Right lobe of liver (tissue), 6 donors: ENCODE measurements at regions not wholly inside any gene's neighbourhood (a gene's known extent, or its start where the extent isn't known, plus 50 kb on each side); places are given as distances from the start of the nearest gene placed in this dataset.
"Not testable (repeated sequence)": the region's sequence is repeated elsewhere in the genome, so short reads cannot be mapped to it uniquely, and the experiment has no call there.

Experiments used
- ATAC-seq, 4 donors: fragments of 200-7000 bp; cut with Tn5 transposase; one replicate each; pipeline ENCODE4 v1.9.1; 2020; ENCODE audit warnings: mild to moderate bottlenecking in 4 of 4, moderate library complexity in 4 of 4
- DNase-seq, 3 donors: peaks; one replicate each; pipeline ENCODE4 v3.0.0-alpha.2; 2020
- H3K27ac ChIP-seq, 3 donors: fragments of 200-600 bp; one replicate each; pipeline ENCODE4 v1.8.0; 2022
- H3K27me3 ChIP-seq, 2 donors: fragments of 200-600 bp; one replicate each; pipeline ENCODE4 v1.8.0; 2022
- H3K36me3 ChIP-seq, 4 donors: fragments of 200-600 bp; sonication (generic) in 1 of 4; one replicate each; pipeline versions ENCODE4 v1.5.1 to v1.8.0; 2017 to 2022; ENCODE audit warnings: control low read depth in 1 of 4
- H3K4me1 ChIP-seq, 4 donors: fragments of 200-600 bp; sonication (generic) in 1 of 4; one replicate each; pipeline versions ENCODE4 v1.5.1 to v1.8.0; 2017 to 2022; ENCODE audit warnings: control low read depth in 1 of 4
- H3K4me3 ChIP-seq, 3 donors: fragments of 200-600 bp; one replicate each; pipeline ENCODE4 v1.8.0; 2022
- H3K9me3 ChIP-seq, 4 donors: fragments of 200-600 bp; sonication (generic) in 1 of 4; one replicate each; pipeline versions ENCODE4 v1.5.1 to v1.8.0; 2017 to 2022; ENCODE audit warnings: control low read depth in 1 of 4
- CTCF ChIP-seq, 4 donors: fragments of 200-600 bp in 3 of 4; fragments of 450-650 bp in 1 of 4; IDR thresholded peaks; one replicate each; pipeline versions ENCODE4 v1.5.1 to v1.8.0; 2016 to 2022; ENCODE audit warnings: antibody characterized with exemption in 4 of 4, mild to moderate bottlenecking in 2 of 4
- POLR2A ChIP-seq: fragments of 450-650 bp; IDR thresholded peaks from one replicate; pipeline ENCODE4 v1.6.1; 2017; ENCODE audit warnings: antibody characterized with exemption, mild to moderate bottlenecking
- WGBS: methylation state at CpG from one replicate; pipeline ENCODE4 v1.1.6; 2018; ENCODE audit warnings: low coverage, low lambda C conversion rate; ENCODE audit not compliant: insufficient coverage; ENCODE audit errors: missing lambda C conversion rate; 5-methylcytosine and 5-hydroxymethylcytosine counted together
- intact Hi-C, 2 donors: fragments of 100-400 bp; cut with DNase I; formaldehyde crosslinking; loops; one replicate each; pipeline versions ENCODE4 v1.11.2 to v1.14.1; 2022
- donor health status: DM: no; HTN: yes; CAD: no.
- donor health status: DM: no; HTN: no; CAD: no.
- donor health status: DM: no; HTN: no; CAD: no.
- donor health status: DM: no; HTN: yes; CAD: no.
- donor health status: DM: no; HTN: yes; CAD: no.

GRCh38 chr20:1817577-1818211 lies 77.5 kb upstream of the SIRPA start:
- DNase-seq (peak in 2 of 3 donors; percentile 44 to 46), ATAC-seq (no peak)
- Histone ChIP-seq H3K36me3 (no peaks in the 10 kb centered on the region), H3K27me3 (no peaks in the 10 kb centered on the region), H3K4me1 (peaks cover 0 to 17% (median 2%) of the 10 kb centered on the region in 4 donors), H3K9me3 (no peaks in the 10 kb centered on the region), H3K27ac (no peak overlapping the region), H3K4me3 (no peak overlapping the region)
- 67% methylated on average over 1 of the region's 6 CpGs for WGBS
- intact Hi-C loops = loop anchor here (10.0 kb wide), 1 partner anchor 57 kb away; no protein-coding TSS in a partner anchor
- no peak for TF ChIP-seq CTCF (IDR thresholded peaks at IDR 0.05)
- no peak for TF ChIP-seq POLR2A

- TF ChIP-seq POLR2A (no peak), CTCF (IDR thresholded peaks at IDR 0.05) (no peak)
- no peaks in the 10 kb centered on the region for H3K36me3 ChIP-seq
- DNase-seq (peak in 2 of 3 donors; percentile 33 to 47), ATAC-seq (peak in 3 of 4 donors; percentile 34 to 48 (median 45))
- H3K9me3 ChIP-seq = no peaks in the 10 kb centered on the region
- no peak overlapping the region for H3K4me3 ChIP-seq
- H3K4me1 ChIP-seq = peaks cover 0 to 26% (median 2%) of the 10 kb centered on the region in 4 donors
- intact Hi-C loops = loop anchor here (10.0 kb wide), 1 partner anchor 58 kb away; no protein-coding TSS in a partner anchor
- WGBS = 48% methylated on average over 6 of the region's 16 CpGs
- no peaks in the 10 kb centered on the region for H3K27me3 ChIP-seq
- no peak overlapping the region for H3K27ac ChIP-seq
Observed at GRCh38 chr20:1816384-1817381, 78.5 kb upstream of the SIRPA start.

GRCh38 chr20:1815502-1816085 lies 79.6 kb upstream of the SIRPA start:
- ATAC-seq (no peak), DNase-seq (peak in 1 of 3 donors; percentile 37)
- Histone ChIP-seq H3K9me3 (no peaks in the 10 kb centered on the region), H3K27me3 (no peaks in the 10 kb centered on the region), H3K4me3 (no peak overlapping the region), H3K27ac (no peak overlapping the region), H3K36me3 (no peaks in the 10 kb centered on the region), H3K4me1 (peaks cover 0 to 37% (median 4%) of the 10 kb centered on the region in 4 donors)
- no peak for TF ChIP-seq POLR2A
- TF ChIP-seq CTCF (IDR thresholded peaks at IDR 0.05) = no peak
- 42% methylated on average over 2 of the region's 3 CpGs for WGBS
- intact Hi-C loops = loop anchor here (10.0 kb wide), 1 partner anchor 59 kb away; no protein-coding TSS in a partner anchor

GRCh38 chr20:1814861-1815260 lies 80.3 kb upstream of the SIRPA start:
- intact Hi-C loops = loop anchor here (10.0 kb wide), 1 partner anchor 60 kb away; no protein-coding TSS in a partner anchor
- ATAC-seq, H3K27ac ChIP-seq, H3K27me3 ChIP-seq, DNase-seq, H3K36me3 ChIP-seq, H3K4me3 ChIP-seq, H3K9me3 ChIP-seq: not testable (repeated sequence)
- peaks cover 0 to 37% (median 6%) of the 10 kb centered on the region in 4 donors for H3K4me1 ChIP-seq
- WGBS = 100% methylated on average over 1 of the region's 1 CpG
